Mononuclear cell (primary cell): ENCODE measurements at regions not wholly inside any gene's neighbourhood (a gene's known extent, or its start where the extent isn't known, plus 50 kb on each side); places are given as distances from the start of the nearest gene placed in this dataset.

ENCODE experiments used
- H3K27me3 ChIP-seq: 2 replicates; pipeline ENCODE4 v1.6.0; 2011; ENCODE audit warnings: low read length, control low read depth; ENCODE audit not compliant: insufficient read depth
- H3K4me1 ChIP-seq: 2 replicates; pipeline ENCODE4 v1.5.1; 2011; ENCODE audit warnings: mild to moderate bottlenecking, low read length, control low read depth; ENCODE audit not compliant: insufficient read depth
- H3K4me3 ChIP-seq: 2 replicates; pipeline ENCODE4 v1.5.1; 2011; ENCODE audit warnings: mild to moderate bottlenecking, low read length, moderate library complexity
- H3K9me3 ChIP-seq: 2 replicates; pipeline ENCODE4 v1.5.1; 2011; ENCODE audit warnings: low read depth, mild to moderate bottlenecking, control low read depth, low read length

DNA sequence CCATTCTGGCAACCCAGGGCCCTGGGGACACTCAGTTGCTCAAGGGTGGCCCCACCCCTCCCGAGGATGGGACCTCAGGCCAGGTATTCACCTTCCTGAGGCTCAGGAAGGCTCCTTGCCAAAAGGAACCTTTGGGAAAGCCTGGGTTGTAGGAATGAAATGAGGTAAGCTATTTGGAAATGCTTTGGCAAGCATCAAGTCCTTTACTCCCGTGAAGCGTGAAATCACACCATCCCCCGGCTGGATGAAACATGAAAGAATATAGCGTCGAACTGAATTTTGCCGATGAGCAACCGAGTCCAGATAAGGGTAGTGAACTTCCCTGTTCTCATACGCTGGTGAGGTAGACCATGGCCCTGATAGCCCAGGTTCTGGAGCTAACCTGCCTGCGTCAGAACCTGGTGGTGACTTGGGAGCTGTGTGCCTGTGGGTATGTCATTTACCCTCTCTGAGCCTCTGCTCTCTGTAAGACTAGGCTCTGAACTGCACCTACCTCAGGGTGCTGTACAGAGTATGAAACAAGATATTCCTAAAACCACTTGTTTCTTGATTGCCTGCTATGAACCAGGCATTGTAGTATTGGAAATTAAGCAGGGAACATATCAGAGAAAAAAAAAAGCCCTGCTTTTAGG, 105.3 kb upstream of the BOD1 start:
- Histone ChIP-seq H3K4me3 (no peak overlapping the region), H3K27me3 (no peaks in the 10 kb centered on the region), H3K9me3 (no peaks in the 10 kb centered on the region), H3K4me1 (peaks cover 14% of the 10 kb centered on the region)

DNA sequence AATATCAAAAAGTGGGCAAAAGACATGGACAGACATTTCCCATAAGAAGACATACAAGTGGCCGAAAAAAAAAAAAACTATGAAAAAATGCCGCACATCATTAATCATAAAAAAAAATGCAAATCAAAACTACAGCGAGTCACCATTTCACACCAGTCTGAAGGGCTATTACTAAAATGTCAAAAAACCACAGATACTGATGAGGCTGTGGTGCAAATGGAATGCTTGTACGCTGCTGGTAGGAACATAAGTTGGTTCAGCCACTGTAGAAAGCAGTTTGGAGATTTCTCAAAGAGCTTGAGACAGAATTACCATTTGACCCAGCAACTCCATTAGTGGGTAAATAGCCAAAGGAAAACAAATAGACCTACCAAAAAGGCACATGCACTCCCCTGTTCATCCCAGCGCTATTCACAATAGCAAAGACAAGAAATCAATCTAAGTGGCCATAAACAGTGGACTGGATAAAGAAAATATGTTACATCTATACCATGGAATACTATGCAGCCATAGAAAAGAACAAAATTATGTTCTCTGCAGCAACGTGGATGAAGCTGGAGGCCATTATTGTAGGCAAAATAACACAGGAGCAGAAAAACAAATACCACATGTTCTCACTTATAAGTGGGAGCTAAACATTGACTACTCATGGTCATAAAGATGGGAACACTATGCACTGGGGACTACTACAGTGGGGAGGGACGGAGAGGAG, 110.6 kb upstream of the BOD1 start:
- Histone ChIP-seq H3K4me3 (no peak overlapping the region), H3K9me3 (no peaks in the 10 kb centered on the region), H3K27me3 (no peaks in the 10 kb centered on the region), H3K4me1 (no peaks in the 10 kb centered on the region)

DNA sequence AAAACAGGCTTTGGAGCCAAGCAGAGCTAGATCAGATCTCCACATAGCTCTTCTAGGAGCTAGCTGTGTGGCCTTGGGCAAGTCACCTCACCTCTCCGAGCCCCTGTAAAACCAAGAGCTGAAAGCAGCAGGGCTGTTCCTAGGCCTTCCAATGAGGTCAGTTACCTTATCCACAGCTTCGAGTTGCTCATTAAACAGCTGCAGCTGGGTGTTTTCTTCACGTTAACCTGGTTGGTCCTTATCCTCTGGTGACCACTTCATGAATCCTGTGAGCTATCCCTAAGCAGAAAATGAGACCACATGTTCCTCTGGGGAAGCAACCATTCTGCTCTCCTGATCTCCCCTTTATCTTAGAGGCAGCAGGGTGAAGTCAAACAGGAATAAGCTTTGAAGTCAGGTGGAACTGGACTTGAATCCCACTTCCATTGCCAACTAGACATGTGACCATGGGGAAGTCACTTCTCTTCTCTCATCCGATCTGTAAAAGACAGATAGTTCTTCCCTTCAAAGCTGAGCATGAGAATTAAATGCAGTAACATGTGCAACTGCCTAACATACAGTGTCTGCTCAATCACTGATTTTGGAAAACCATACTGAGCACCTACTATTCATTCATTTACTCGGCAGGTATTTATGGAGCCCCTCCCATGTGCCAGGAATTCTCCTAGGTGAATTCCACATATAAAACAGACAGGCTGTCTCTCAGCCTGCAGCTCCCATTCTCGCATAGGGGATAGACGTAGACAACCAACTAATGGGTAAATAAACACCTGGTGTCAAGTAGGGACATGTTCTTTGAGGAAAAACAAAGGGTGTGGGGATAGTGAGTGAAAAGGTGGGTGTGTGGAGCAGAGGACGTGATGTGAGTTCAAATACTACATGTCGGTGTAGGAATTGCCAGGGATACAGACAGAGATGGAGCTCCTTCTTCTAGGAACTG, 111.7 kb upstream of the BOD1 start:
- Histone ChIP-seq H3K9me3 (no peaks in the 10 kb centered on the region), H3K4me3 (no peak overlapping the region), H3K27me3 (no peaks in the 10 kb centered on the region), H3K4me1 (peaks cover under 1% of the 10 kb centered on the region)

DNA sequence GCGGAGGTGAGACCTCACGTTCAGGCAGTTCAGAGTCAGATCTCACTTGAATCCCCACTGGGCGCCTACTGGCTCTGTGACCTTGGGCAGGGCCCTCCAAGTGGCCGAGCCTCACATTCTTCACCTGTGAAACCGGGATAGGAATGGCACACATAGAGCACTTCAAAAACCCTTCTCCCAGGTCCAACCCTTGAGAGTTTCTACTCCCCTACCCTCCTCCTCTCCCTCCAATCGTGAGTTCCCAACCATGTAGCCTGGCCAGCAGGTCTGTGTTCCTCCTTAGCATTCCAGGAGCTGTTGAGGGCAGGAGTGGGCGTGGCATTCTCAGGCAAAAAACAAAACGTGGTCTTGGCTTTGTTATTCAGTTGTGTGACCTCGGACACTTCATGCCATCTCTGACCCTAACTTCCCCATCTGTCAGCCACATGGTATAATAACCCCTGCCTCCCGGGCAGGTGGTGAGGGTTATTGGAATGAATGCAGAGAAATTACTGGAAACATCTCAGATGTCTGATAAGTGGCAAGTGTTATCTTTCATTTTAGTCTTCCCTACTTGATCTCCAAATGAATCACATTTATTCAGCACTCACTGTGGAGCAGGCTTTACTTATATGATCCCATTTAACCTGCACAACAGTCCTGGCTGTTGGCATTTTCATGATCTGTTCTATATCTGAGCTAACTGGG, 112.8 kb upstream of the BOD1 start:
- H3K4me3 ChIP-seq, result no peak overlapping the region
- no peaks in the 10 kb centered on the region for H3K27me3 ChIP-seq
- peaks cover 12% of the 10 kb centered on the region for H3K4me1 ChIP-seq
- H3K9me3 ChIP-seq, result no peaks in the 10 kb centered on the region

DNA sequence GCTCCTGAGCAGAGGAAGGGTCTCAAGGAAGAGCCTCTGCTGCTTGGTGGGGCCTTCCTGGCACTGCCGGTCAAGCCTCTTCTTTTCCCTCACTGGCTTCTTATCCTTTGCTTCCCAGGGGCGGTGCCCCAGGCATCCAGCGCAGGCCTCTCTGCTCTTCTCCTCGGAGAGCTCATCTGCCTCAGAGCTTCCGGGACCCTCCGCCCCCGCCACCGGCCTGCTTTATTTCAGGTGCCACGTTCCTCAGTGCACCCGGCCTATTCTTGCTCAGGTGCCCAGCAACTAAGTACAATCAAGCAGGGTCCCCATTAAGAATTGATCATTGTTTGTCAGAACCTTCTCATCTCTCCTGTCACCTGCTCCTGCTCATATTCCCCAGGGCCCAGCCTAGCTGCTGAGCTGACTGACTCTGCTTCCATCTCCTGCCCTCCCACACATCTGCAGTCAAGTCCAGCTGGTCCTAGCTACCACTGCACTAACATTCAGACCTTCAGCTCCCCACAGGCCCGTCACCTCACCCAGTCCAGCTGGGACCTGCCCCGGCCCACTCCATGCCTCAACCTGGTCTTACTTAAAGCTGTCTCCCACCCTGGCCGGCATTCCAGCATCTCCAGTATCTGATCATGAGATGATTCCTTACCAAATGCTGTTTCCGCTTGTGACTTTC, 114.3 kb upstream of the BOD1 start:
- H3K4me3 ChIP-seq, result no peak overlapping the region
- no peaks in the 10 kb centered on the region for H3K27me3 ChIP-seq
- H3K4me1 ChIP-seq, result peaks cover 14% of the 10 kb centered on the region
- H3K9me3 ChIP-seq, result no peaks in the 10 kb centered on the region

DNA sequence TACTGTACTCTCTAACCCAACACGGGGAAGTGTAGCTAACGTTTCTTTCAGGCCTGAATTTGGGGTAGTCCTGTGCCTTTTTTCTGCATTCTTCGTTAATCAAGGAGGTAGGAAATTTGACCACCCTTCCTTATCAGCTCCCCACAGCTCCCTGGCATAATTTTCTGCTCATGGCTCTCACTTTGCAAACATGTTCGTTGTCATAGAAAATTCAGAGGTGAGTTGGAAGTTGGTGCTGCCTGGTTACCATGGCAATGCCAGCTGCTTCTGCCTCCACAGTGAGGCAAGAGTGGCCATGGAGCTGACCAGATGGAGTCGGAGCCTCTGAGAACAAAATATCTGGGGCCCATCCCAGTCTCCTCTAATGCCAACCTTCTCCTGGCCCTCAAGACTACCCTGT, 116.6 kb upstream of the BOD1 start:
- Histone ChIP-seq H3K27me3 (no peaks in the 10 kb centered on the region), H3K4me3 (no peak overlapping the region), H3K4me1 (peaks cover 24% of the 10 kb centered on the region), H3K9me3 (no peaks in the 10 kb centered on the region)

DNA sequence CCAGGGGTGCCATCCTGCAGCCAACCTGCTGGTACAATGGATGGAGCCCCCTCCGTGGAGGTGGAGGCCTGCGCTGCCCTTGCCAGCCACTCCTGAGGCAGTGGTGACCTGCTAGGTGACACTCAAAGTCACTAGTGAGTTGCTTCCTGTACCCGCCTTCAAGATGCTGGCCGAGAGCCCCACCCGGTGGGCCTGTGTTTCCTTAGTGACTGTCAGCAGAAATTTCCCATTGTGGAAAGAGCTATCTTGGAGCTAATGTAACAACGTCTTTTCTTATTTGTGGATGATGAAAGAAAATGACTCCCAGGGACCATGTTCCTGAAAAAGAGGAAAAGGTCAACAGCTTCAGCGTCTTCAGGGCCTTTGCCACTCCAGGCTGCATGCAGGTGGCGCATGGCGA, 117.0 kb upstream of the BOD1 start:
- Histone ChIP-seq H3K4me3 (no peak overlapping the region), H3K4me1 (peaks cover 24% of the 10 kb centered on the region), H3K9me3 (no peaks in the 10 kb centered on the region), H3K27me3 (no peaks in the 10 kb centered on the region)

DNA sequence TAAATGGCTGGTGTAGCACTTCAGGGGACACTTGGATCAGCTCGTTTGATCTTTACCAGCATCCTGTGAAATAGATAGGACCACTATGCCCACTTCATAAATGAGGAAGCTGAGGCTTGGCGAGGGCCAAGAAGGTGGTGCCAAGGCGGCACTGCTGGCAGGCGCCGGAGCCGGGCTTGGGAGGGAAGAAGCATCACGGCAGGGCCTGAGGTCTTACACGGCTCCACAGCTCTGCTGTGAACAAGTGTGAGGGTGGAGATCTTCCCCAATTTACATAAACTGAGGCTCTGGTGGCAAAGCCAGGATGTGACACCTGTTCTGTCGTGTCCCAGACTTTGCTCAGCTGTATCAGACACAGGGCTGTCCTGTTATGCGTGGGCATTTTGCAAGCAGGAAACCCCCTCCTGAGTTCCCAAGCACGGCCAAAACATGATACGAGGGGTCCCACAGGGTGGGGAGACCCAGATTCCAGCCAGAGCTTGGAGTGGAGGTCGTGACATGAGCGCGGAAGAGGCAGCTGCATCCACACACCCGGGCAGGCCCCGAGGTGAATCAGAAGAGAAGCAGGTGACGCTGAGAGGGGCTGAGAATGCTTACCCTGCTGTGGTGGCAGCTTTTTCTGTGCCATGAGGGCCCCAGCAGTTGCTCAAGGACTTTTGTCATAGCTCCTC, 117.5 kb upstream of the BOD1 start:
- Histone ChIP-seq H3K4me3 (no peak overlapping the region), H3K4me1 (peaks cover 24% of the 10 kb centered on the region), H3K9me3 (no peaks in the 10 kb centered on the region), H3K27me3 (no peaks in the 10 kb centered on the region)

DNA sequence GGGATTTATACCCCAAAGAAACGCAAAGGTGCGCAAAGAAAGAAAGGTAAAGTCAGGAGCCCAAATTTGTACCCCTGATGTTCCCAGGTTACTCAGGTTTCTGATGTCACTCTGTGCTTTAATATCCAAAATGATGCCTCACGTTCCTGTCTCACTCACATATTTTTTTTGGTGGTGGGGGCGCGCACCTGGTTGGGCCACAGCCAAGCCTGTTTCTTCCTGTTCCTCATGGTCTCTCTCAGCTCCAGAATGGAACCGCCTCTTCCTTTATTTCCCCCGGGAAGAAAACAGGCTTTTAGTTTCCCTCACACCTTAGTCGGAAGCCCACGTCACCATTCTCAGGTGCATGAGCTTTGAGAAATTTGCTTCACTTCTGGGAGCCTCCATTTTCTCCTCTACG, 118.3 kb upstream of the BOD1 start:
- Histone ChIP-seq H3K27me3 (no peaks in the 10 kb centered on the region), H3K4me3 (no peak overlapping the region), H3K4me1 (peaks cover 24% of the 10 kb centered on the region), H3K9me3 (no peaks in the 10 kb centered on the region)

DNA sequence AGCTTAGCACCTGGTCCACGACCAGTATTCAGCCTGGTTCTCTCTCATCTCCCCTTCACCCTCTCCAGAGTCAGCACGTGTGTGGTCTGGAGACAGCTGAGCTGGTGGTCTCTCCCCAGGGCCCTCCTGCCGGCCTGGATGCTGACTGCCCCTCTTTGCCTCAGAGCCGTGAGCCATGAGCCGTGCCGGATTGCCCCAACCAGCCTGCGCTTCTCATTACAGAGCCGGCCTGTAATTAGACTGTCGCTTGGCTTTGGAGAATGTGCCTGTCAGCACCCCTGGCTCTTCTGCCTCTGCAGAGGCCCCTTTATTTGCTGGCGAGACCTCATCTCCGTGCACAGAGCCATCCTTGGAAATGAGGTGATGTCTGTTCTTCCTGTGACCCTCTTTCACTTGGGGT, 118.7 kb upstream of the BOD1 start:
- peaks cover 24% of the 10 kb centered on the region for H3K4me1 ChIP-seq

DNA sequence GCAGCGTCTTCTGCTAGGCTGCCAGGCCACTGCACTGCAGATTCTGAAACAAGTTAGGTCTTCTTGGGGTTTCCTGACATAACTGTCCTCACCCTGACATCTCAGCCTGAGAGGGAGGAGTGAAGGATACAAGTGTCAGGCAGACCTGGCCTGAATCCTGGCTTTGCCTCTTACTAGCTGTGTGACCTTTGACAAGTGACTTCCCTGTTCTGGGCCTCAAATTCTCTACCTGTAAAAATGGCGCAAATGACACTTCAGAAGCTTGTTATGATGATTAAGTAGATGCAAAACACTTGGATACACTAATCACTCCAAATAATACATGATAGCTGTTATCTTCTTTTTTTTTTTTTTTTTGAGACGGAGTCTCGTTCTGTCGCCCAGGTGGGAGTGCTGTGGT, 119.2 kb upstream of the BOD1 start:
- H3K9me3 ChIP-seq, result no peaks in the 10 kb centered on the region
- peaks cover 24% of the 10 kb centered on the region for H3K4me1 ChIP-seq
- no peak overlapping the region for H3K4me3 ChIP-seq
- no peaks in the 10 kb centered on the region for H3K27me3 ChIP-seq

More for the DNA sequence above, 118.7 kb upstream of the BOD1 start:
- Histone ChIP-seq H3K4me3 (no peak overlapping the region), H3K9me3 (no peaks in the 10 kb centered on the region), H3K27me3 (no peaks in the 10 kb centered on the region)

DNA sequence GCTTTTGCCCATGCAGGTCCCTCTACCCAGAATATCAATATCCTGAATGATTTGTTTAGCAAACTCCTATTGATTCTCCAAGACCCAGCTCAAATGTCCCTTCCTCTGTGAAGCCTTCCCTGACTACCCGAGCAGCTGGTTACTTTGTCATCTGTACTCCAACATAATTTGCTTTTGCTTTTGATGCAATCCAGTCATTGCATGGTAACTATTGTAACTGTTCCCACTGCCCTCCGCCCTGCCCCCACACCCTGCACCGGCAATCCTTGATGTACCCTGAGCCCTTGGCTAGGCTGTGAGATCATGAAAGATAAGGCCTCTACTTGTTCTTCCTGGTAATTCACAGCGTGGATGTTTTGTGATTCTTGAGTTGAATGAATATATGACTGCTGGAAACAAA, 119.9 kb upstream of the BOD1 start:
- Histone ChIP-seq H3K4me1 (peaks cover 29% of the 10 kb centered on the region), H3K4me3 (no peak overlapping the region), H3K27me3 (no peaks in the 10 kb centered on the region), H3K9me3 (no peaks in the 10 kb centered on the region)

DNA sequence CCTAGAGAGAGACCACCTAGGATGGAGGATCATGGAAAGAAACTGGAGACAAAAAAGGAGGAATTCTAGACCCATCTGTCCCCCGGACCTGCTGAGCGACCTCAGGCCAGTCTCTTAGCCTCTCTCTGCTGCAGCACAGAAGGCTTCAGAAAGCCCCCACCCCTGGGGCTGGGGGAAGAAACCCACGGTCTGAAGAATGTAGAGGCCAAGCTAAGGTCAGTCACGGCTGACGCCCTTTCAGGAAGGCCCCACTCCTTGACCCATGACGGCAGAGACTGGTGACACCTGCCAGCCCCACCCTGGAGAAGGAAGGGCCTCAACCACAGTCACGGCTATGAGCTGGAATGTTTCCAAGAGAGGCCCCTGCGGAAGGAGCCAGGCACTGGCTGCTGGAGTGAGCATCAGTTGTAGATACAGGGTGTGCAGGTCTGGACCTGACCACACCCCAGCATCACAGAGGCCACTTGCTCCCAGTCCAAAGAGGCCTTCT, 120.5 kb upstream of the BOD1 start:
- no peaks in the 10 kb centered on the region for H3K9me3 ChIP-seq
- no peaks in the 10 kb centered on the region for H3K27me3 ChIP-seq
- H3K4me1 ChIP-seq, result peaks cover 33% of the 10 kb centered on the region
- no peak overlapping the region for H3K4me3 ChIP-seq

DNA sequence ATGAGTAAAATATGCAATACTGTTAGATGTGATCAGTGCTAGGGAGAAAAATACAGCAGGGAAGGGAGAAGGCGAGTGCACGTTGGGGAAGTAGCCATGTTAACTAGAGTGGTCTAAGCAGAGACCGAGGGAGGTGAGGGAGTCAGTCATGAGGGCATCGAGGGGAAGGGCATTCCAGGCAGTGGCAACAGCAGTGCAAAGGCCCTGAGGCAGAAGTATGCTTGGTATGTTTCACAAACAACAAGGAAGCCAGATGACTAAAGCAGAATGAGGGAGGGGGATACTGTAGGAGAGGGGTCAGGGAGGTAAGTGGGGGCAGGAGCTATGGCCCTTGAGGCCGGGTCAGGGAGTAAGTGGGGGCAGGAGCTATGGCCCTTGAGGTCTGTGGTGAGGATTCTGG, 123.3 kb upstream of the BOD1 start:
- no peaks in the 10 kb centered on the region for H3K27me3 ChIP-seq
- H3K4me3 ChIP-seq, result no peak overlapping the region
- H3K9me3 ChIP-seq, result no peaks in the 10 kb centered on the region
- peaks cover 46% of the 10 kb centered on the region for H3K4me1 ChIP-seq
